ENCODE measurements at regions not wholly inside any gene's neighbourhood (a gene's known extent, or its start where the extent isn't known, plus 50 kb on each side); places are given as distances from the start of the nearest gene placed in this dataset.

- TF ChIP-seq CTCF (IDR thresholded peaks at IDR 0.05), result no peak
- no peak for TF ChIP-seq POLR2A (IDR thresholded peaks at IDR 0.05)
Measured at GRCh38 chr9:78871086-78871451, 574.1 kb downstream of the PSAT1 start.

Measured in thyroid gland (tissue), 4 donors.